DOHH2 (cell line): ENCODE measurements at regions not wholly inside any gene's neighbourhood (a gene's known extent, or its start where the extent isn't known, plus 50 kb on each side); places are given as distances from the start of the nearest gene placed in this dataset.

ENCODE experiments used
- CTCF ChIP-seq: fragments of 200-600 bp; sonication (generic); IDR thresholded peaks from one replicate; pipeline ENCODE4 v1.5.1; 2014; ENCODE audit warnings: antibody characterized with exemption, mild to moderate bottlenecking, low read depth, low read length; ENCODE audit not compliant: poor library complexity, severe bottlenecking
- EZH2phosphoT487 ChIP-seq: fragments of 200-600 bp; sonication (generic); IDR thresholded peaks from 2 replicates; pipeline ENCODE4 v1.6.1; 2017; ENCODE audit warnings: borderline replicate concordance, mild to moderate bottlenecking, antibody characterized with exemption, low read length, moderate library complexity, mixed read lengths

- TF ChIP-seq CTCF = no peak
- TF ChIP-seq EZH2phosphoT487 = no peak
These were observed 57.2 kb downstream of the RHOXF2B start for GRCh38 chrX:120020305-120020704.
